IMR-90 (cell line): ENCODE measurements at regions not wholly inside any gene's neighbourhood (a gene's known extent, or its start where the extent isn't known, plus 50 kb on each side); places are given as distances from the start of the nearest gene placed in this dataset.
"Not testable (repeated sequence)": the region's sequence is repeated elsewhere in the genome, so short reads cannot be mapped to it uniquely, and the experiment has no call there.

ENCODE experiments used
- ATAC-seq: fragments of 200-7000 bp; cut with Tn5 transposase; 2 replicates; pipeline ENCODE4 v1.9.1; 2020; ENCODE audit warnings: low read depth, mild to moderate bottlenecking, moderate library complexity
- BruUV-seq: library from RNA; stranded (reverse); fragments of 400-500 nt; replicated peaks from 2 replicates; lab custom pipeline; 2021; lab: Mats Ljungman, UMichigan
- CTCF ChIA-PET: fragments of 300-600 bp; formaldehyde crosslinking; extraction: SDS; loops from one replicate; lab custom pipeline; 2021; ENCODE audit warnings: antibody characterized with exemption; lab: Yijun Ruan, JAX
- POLR2A ChIA-PET: fragments of 300-600 bp; sonication (Branson Sonifier 250); formaldehyde crosslinking; loops from one replicate; lab custom pipeline; 2022; ENCODE audit warnings: antibody characterized with exemption; ENCODE audit not compliant: unreplicated experiment; lab: Charles Lee
- DNase-seq: peaks from one replicate; pipeline ENCODE4 v3.0.0; 2013
- H2AFZ ChIP-seq: replicated peaks from 2 replicates; pipeline ENCODE3; 2013; ENCODE audit warnings: low read length, mild to moderate bottlenecking; ENCODE audit not compliant: poor library complexity
- H2AK5ac ChIP-seq: 2 replicates; pipeline ENCODE4 v1.6.1; 2013; ENCODE audit warnings: low read depth, low read length, inconsistent platforms
- H2AK9ac ChIP-seq: replicated peaks from 2 replicates; pipeline ENCODE3; 2013; ENCODE audit warnings: mild to moderate bottlenecking, low read depth, low read length, moderate library complexity; ENCODE audit not compliant: poor library complexity
- H2BK120ac ChIP-seq: 2 replicates; pipeline ENCODE4 v1.6.1; 2013; ENCODE audit warnings: low read depth, low read length, inconsistent platforms
- H2BK15ac ChIP-seq: 3 replicates; pipeline ENCODE4 v1.6.1; 2013; ENCODE audit warnings: low read depth, low read length, inconsistent platforms
- H2BK20ac ChIP-seq: 2 replicates; pipeline ENCODE4 v1.6.1; 2013; ENCODE audit warnings: low read depth, mild to moderate bottlenecking, inconsistent platforms, low read length, moderate library complexity
- H2BK5ac ChIP-seq: 2 replicates; pipeline ENCODE4 v1.6.1; 2013; ENCODE audit warnings: mild to moderate bottlenecking, low read depth, low read length, inconsistent platforms; ENCODE audit not compliant: poor library complexity, severe bottlenecking
- H3K14ac ChIP-seq: replicated peaks from 2 replicates; pipeline ENCODE4 v1.6.1; 2013; ENCODE audit warnings: low read depth, low read length, inconsistent platforms
- H3K18ac ChIP-seq: 2 replicates; pipeline ENCODE4 v1.6.1; 2013; ENCODE audit warnings: low read depth, low read length, control low read depth
- H3K23ac ChIP-seq: 2 replicates; pipeline ENCODE4 v1.6.1; 2013; ENCODE audit warnings: low read depth, low read length, inconsistent platforms
- H3K27ac ChIP-seq: 2 replicates; pipeline ENCODE4 v1.5.1; 2013; ENCODE audit warnings: mild to moderate bottlenecking, control low read depth, low read length; ENCODE audit not compliant: insufficient read depth
- H3K27me3 ChIP-seq: 2 replicates; pipeline ENCODE4 v1.6.1; 2013; ENCODE audit warnings: low read length; ENCODE audit not compliant: control insufficient read depth, insufficient read depth
- H3K36me3 ChIP-seq: 2 replicates; pipeline ENCODE4 v1.6.1; 2013; ENCODE audit warnings: low read length, mixed read lengths; ENCODE audit not compliant: control insufficient read depth, insufficient read depth
- H3K4ac ChIP-seq: 2 replicates; pipeline ENCODE4 v1.6.1; 2013; ENCODE audit warnings: low read depth, low read length, inconsistent platforms
- H3K4me1 ChIP-seq: 2 replicates; pipeline ENCODE4 v1.6.1; 2013; ENCODE audit warnings: low read length, mixed read lengths; ENCODE audit not compliant: control insufficient read depth, insufficient read depth
- H3K4me2 ChIP-seq: 2 replicates; pipeline ENCODE4 v1.6.1; 2013; ENCODE audit warnings: low read depth, mild to moderate bottlenecking, control low read depth, low read length, moderate library complexity
- H3K4me3 ChIP-seq: 2 replicates; pipeline ENCODE4 v1.5.1; 2013; ENCODE audit warnings: low read depth, mild to moderate bottlenecking, control low read depth, low read length, moderate library complexity; ENCODE audit not compliant: insufficient read depth
- H3K56ac ChIP-seq: 2 replicates; pipeline ENCODE4 v1.6.1; 2013; ENCODE audit warnings: low read length, inconsistent platforms; ENCODE audit not compliant: insufficient read depth; ENCODE audit errors: extremely low read depth
- H3K79me1 ChIP-seq, 2 experiments: 2 replicates each; pipeline ENCODE4 v1.6.1; 2013; ENCODE audit warnings: low read length in 2 of 2, inconsistent platforms in 1 of 2, low read depth in 1 of 2
- H3K9ac ChIP-seq: 2 replicates; pipeline ENCODE4 v1.6.1; 2013; ENCODE audit warnings: low read depth, low read length, control low read depth
- H3K9me1 ChIP-seq: 2 replicates; pipeline ENCODE4 v1.6.1; 2013; ENCODE audit warnings: low read length, inconsistent platforms; ENCODE audit not compliant: insufficient read depth
- H3K9me3 ChIP-seq: 2 replicates; pipeline ENCODE4 v1.6.1; 2013; ENCODE audit warnings: low read length; ENCODE audit not compliant: control insufficient read depth, insufficient read depth
- H4K20me1 ChIP-seq: 2 replicates; pipeline ENCODE4 v1.6.1; 2013; ENCODE audit warnings: low read length, inconsistent platforms; ENCODE audit not compliant: insufficient read depth
- H4K5ac ChIP-seq: 2 replicates; pipeline ENCODE4 v1.6.1; 2013; ENCODE audit warnings: mild to moderate bottlenecking, low read depth, low read length, control low read depth
- H4K8ac ChIP-seq, 2 experiments: 2 replicates each; pipeline ENCODE4 v1.6.1; 2013; ENCODE audit warnings: low read depth in 2 of 2, low read length in 2 of 2, control low read depth in 1 of 2, inconsistent platforms in 1 of 2
- H4K91ac ChIP-seq: 2 replicates; pipeline ENCODE4 v1.6.1; 2013; ENCODE audit warnings: low read depth, low read length, inconsistent platforms; ENCODE audit not compliant: insufficient read depth
- WGBS, 2 experiments: methylation state at CpG; one replicate each; pipeline versions ENCODE4 v1.1.5 to v1.1.7; 2013; ENCODE audit warnings: missing lambda C conversion rate in 2 of 2; ENCODE audit not compliant: insufficient read length in 1 of 2; ENCODE audit errors: extremely low coverage in 2 of 2; 5-methylcytosine and 5-hydroxymethylcytosine counted together
- dilution Hi-C: fragments of 300-500 bp; cut with HindIII; formaldehyde crosslinking; loops from one replicate; pipeline ENCODE4 v1.14.3; 2018; ENCODE audit warnings: low sequenced_read_pairs; ENCODE audit not compliant: unreplicated experiment
- in situ Hi-C: fragments of 300-500 bp; cut with MboI; formaldehyde crosslinking; loops from 3 replicates; pipeline ENCODE4 v1.14.3; 2019; ENCODE audit warnings: low sequenced_read_pairs, inconsistent platforms, mixed read lengths
- intact Hi-C: fragments of 100-400 bp; cut with micrococcal nuclease; formaldehyde crosslinking; loops from 2 replicates; pipeline ENCODE4 v1.10.0; 2022

DNA sequence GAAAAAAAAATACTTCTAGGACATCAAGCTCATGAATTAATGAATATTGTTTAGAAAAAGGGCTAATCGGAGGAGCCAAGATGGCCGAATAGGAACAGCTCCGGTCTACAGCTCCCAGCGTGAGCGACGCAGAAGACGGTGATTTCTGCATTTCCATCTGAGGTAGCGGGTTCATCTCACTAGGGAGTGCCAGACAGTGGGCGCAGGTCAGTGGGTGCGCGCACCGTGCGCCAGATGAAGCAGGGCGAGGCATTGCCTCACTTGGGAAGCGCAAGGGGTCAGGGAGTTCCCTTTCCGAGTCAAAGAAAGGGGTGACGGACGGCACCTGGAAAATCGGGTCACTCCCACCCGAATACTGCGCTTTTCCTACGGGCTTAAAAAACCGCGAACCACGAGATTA, 79.8 kb upstream of the IL33 start:
- H2BK20ac ChIP-seq, H3K27ac ChIP-seq, H3K36me3 ChIP-seq, H3K4ac ChIP-seq, H3K79me1 ChIP-seq, in situ Hi-C loops, DNase-seq, H3K27me3 ChIP-seq, H2BK120ac ChIP-seq, H2AK5ac ChIP-seq, H2BK15ac ChIP-seq, H4K20me1 ChIP-seq, POLR2A ChIA-PET, H4K91ac ChIP-seq, intact Hi-C loops, H2BK5ac ChIP-seq, H3K9me1 ChIP-seq, H3K4me1 ChIP-seq, H4K5ac ChIP-seq, H3K4me2 ChIP-seq, CTCF ChIA-PET, ATAC-seq, H3K4me3 ChIP-seq, H3K14ac ChIP-seq, BruUV-seq, H2AK9ac ChIP-seq, H3K56ac ChIP-seq, H3K23ac ChIP-seq, H3K9ac ChIP-seq, H4K8ac ChIP-seq, H3K9me3 ChIP-seq, H2AFZ ChIP-seq, dilution Hi-C loops, H3K18ac ChIP-seq: not testable (repeated sequence)
- WGBS, 2 experiments, result 88% methylated on average over 7 of the region's 25 CpGs; no CpG with 5 or more reads in 1 of the 2 experiments
